Astrocyte (in vitro differentiated cells and primary cell): ENCODE measurements at regions not wholly inside any gene's neighbourhood (a gene's known extent, or its start where the extent isn't known, plus 50 kb on each side); places are given as distances from the start of the nearest gene placed in this dataset.

Experiments
- CTCF ChIP-seq: IDR thresholded peaks from 2 replicates; pipeline ENCODE4 v1.5.1; 2011; ENCODE audit warnings: low read depth, mild to moderate bottlenecking, inconsistent platforms, low read length, moderate library complexity; ENCODE audit not compliant: insufficient read depth
- EZH2 ChIP-seq: IDR thresholded peaks from 2 replicates; pipeline ENCODE4 v1.6.1; 2012; ENCODE audit warnings: mild to moderate bottlenecking, low read length, inconsistent platforms; ENCODE audit not compliant: insufficient read depth

- TF ChIP-seq CTCF (no peak), EZH2 (no peak)
These were observed 62.4 kb upstream of the CDK6 start for GRCh38 chr7:92898798-92899197.
